HG03575 (cell line): ENCODE measurements at regions not wholly inside any gene's neighbourhood (a gene's known extent, or its start where the extent isn't known, plus 50 kb on each side); places are given as distances from the start of the nearest gene placed in this dataset.
A peak's percentile ranks its signal among the peaks of the same experiment; 100 is the strongest.

Experiments
- ATAC-seq: cut with Tn5 transposase; IDR thresholded peaks from one replicate; pipeline ENCODE4 v1.9.1; 2021; ENCODE audit not compliant: unreplicated experiment, insufficient number of reproducible peaks, low FRiP score; ENCODE audit errors: extremely low read depth

DNA sequence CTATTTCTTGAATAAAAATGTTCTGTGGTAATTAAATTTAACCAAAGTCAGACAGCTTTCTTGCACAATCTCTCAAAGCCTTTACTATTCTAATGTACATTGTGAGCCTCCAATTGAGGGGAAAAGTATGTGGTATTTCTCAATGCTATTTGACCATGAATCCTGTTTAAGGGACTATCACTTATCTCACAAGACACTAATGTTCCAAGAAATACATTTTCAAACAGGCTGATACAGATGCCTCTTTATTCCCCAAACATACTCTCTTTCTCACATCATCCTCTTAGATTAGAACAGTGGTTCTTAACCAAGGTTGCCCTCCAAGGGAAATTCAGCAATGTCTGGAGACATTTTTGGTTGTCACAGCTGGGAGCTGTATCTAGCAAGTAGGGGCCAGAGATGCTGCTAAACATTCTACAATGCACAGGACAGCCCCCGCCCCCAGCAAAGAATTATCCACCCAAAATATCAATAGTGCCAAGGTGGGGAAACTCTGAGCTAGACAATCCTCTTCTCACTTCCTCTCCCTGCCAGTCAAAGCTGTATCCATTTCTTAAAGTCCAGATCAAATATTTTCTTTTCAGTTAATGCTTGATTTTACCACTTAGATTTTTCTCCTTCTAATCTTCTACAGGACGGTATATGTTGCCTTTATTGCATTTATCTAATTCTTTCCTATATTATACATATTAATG, 129.2 kb upstream of the TRIM2 start:
- no peak for ATAC-seq

- ATAC-seq, result no peak
These were observed 128.3 kb upstream of the TRIM2 start for GRCh38 chr4:153075836-153076518.

DNA sequence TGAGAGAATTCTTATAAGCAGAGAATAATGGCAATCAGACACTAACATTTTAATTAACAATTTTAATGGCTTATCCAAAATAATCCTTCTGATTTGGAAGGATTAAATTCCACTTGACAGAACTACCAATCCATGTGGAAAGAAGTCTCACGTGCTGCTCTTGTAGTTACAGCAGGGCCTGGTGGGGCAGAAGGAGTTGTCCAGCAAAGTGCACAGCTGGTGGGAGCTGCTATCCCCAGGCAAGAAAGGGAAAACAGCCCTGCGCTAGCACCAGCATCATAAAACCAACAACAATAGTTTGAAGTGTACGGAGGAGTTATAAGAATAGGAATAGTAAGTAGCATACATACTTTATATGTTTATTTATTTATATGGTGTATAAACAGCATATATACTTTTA, 127.4 kb upstream of the TRIM2 start:
- ATAC-seq, result no peak

DNA sequence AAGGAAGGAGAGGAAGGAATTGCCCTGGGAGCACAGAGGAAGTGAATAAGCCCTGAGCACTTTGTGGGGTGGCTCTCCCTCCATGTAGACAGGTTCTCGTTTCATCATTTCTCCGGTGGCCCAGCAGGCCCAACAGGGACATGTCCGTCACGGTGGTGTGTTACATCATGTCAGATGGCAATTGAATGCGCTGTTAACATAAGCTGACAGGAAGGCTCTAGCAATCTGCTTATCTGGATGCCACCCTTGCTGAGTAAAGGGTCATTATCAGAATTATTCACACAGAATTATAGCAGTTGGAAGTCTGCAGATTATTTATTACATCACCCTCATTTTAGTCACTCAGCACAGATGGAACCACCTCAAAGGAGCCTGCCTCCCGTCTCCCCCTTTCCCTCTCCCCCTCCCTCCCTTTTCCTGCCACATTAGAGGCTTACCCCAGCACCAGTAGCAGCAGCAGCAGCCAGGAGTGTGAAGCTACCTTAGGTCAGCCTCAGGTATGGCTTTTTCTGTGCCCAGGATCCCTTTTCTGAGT, 124.3 kb upstream of the TRIM2 start:
- no peak for ATAC-seq

- no peak for ATAC-seq
These were observed 123.2 kb upstream of the TRIM2 start for GRCh38 chr4:153081006-153081580.

GRCh38 chr4:153081693-153082092, 122.5 kb upstream of the TRIM2 start:
- ATAC-seq, result no peak

DNA sequence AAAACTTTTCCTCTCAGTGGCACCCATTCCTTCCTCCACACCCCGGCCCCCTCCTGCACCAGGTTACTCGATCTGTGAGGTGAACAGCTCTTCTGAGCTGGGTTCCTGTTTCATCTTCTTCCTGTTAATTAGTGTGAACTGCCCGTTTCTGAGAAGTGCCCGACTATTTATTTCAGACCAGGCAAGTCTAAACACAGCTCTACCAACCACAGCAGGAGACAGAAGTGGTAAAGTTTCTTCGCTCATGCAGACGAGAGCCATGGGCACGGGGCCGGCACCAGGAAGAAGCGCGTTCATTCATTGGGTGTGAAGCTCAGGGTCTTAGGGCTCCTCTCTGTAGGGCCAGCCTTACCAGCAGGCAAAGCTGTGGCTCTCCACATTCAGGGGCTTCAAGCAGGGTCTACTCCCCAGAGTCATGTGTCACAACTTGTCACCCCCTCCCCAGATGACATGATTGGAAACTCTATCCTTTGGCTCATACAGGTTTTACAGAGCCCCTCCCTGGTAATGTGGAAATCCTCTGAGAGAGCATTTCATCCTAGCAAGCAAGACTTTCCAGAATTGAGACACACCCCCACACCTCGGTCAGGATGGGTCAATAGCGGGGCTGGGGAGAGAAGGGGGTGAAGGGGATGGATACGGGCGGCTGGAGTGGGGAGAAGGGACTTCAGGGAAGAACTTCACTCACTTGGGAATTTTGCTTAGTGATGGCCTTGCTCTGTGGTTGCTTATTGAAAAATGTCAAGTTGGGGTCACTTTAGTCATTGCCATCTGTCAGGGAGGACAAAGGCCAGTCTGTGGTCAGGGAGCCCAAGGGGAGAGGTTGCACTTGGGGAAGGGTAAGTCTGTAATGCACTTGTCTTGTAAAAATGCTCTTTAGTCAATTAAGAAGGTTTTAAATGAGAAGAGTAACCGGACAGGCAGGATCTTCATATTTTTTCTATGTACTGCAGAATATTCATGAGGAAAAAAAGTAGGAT, 121.6 kb upstream of the TRIM2 start:
- no peak for ATAC-seq

- peak; percentile 79 for ATAC-seq
These were observed 120.7 kb upstream of the TRIM2 start for GRCh38 chr4:153083447-153083947.

DNA sequence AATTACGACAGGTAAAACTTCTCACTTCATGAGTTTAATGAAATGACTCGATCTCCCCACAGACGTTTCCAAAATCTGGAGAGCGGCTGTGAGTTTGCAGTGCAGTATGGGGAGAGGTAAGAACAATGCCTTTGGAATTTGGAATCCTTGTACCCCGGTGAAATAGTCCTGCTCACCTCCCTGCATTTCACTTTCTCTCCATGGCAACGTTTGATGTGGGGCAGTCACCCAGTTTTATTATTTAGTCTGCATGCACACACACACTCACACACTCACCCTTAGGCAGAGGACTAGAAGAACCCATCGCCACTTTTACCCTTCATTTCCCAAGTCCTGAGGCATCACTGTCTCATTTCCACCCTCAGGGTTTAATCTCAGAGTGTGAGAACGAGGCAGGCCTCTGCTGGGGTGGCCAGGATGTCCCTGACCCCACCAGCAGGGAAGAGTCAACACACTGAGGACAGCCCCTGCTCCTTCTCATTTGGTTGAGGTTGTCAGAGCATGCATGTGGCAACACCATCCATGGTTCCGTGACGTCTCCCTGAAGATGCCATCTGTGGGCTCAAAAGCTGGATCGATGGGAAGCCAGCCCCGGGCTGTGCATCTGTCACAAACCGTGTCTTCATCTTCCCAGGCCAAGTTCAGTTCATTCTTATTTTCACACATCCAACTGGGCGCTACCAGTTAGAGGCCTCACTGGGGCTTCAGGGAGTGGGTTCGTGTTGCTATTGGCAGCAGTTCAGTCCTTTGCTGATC, 119.8 kb upstream of the TRIM2 start:
- no peak for ATAC-seq

DNA sequence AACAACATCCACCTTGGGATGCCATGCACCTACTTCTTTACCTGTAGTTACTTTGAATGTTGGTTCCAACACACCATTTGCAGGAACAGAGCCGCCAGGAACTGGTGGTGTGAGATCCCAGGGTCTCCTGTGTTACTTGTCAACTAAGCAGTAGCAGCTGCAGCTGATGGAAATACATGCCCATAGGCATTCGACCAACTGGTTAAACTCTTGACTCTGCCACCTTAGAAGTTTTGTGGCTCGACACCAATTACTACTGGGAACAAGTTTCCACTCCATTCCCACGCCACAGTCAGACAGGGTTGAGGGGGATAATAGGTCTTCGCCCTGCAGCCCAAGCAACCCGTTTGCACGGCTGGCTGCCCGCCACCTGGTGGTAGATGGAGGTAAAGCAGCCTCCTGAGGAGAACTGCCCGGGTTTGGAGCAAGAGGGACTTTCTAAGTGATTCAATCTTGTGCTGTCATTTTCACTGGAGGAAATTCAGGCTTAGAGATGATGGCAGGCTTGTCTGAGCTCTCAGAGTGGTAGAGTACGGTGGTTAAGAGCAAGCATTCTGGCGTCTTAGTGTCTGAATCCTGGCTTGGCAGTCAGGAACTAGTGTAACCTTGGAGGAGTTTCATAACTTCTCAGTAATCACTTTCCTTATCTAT, 119.1 kb upstream of the TRIM2 start:
- no peak for ATAC-seq

DNA sequence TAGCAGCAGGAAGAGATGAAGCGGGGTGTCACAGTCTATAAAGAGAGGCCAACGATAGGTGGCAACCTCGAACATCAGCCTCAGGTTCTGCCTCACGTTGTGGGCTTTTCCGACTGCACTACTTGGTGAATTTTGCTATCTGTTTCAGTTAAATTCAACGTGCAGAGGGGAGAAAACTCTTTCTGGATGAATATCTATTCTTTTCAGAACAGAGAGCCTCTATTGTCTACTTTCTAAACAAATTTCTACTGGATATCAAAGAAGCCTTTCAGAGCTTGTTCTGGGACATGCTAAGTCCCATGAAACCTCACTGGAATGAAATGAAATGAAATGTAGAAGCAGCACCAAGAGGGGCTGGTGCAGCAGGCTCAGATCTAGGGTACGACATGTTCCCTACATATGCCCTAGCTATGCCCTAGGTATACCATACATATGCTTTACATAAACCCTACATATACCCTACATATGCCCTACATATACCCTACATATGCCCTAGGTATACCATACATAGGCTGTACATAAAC, 116.5 kb upstream of the TRIM2 start:
- ATAC-seq, result no peak

DNA sequence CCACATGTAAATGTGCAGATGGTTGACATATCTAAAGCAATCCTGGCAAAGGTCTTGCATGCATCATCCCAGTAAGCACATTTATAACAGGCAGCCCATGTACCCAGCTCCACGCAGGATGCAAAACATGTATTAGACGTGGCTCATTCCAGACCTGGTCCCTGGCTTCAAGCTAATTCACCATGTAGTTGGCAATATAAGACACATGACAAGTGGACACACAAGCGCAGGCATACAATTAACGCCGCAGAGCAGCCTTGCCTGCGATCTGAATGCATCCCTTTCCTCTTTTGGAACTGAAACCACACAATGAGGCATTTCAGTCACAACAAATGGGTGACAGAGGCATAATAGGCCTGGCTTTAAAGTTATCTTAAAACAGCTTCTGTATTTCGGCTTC, 114.5 kb upstream of the TRIM2 start:
- ATAC-seq, result no peak

DNA sequence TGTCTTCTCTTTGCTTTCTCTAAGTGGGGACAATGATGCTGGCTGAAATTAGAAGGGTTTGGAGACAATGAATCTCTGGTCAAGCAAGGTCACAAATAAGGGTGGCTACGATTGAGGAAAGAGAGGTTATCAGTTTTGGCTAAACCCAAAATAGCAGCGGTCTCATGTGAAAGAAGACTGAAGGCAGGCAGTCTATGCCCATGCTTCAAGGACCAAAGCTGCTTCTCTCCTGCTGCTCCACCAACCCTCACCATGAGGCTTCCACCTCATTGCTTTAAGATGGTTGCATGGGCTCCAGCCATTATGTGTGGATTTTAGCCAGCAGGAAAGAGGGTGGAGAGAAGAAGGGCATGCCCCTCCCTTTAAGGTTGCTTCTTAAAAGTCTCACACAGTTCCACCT, 114.1 kb upstream of the TRIM2 start:
- no peak for ATAC-seq

DNA sequence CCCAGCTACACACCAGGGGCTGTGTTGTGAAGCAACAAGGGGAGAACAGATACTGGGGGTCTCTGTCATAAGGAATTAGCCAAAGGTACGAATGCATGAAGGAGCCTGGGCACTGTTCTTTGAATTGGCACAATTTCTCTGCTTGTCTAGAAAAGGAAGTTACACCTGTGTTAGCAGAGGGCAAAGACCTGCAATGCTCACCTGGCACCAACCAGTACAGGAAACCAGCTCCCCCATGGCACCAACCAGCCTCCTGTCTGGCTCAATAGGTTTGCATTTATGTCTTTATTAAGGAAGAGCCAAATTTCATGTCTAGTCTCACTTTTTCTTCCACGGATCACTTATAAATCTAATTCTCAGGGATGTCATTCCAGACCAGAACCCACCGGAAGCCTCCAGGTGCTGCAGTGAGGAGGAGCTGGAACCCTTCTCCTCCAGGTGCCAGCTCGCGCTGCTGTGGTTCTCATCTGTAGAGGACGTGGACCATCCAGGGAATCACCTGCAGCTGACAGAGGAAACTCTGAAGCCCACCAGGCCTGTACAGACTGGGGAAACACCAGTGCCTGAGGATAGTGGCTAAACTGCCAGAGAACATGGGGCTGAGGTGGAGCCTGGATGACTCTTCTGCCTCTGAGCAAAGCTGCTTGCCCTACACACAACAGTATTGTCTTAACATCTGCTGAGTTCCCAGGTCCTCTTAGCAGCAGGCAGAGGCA, 113.4 kb upstream of the TRIM2 start:
- ATAC-seq, result no peak

GRCh38 chr4:153093396-153093795, 110.8 kb upstream of the TRIM2 start:
- ATAC-seq, result no peak

DNA sequence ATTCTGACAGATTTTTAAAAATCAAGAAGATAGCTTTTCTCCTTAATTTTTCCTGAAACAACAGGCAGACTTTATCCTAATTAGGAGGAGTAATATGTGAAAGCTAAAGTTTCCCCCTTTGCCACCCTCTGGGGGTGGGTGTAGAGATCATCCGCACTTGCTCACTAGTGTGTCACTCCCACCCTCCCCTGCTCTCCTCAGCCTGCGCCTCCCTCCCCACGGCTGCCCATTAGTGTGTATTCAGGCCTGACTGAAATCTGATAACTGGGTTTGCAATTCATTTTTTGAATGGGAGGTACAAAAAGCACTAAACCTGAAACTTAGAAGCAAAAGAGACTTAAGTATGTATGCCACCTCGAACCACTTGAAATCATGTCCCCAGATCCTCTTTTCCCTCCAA, 110.4 kb upstream of the TRIM2 start:
- no peak for ATAC-seq

DNA sequence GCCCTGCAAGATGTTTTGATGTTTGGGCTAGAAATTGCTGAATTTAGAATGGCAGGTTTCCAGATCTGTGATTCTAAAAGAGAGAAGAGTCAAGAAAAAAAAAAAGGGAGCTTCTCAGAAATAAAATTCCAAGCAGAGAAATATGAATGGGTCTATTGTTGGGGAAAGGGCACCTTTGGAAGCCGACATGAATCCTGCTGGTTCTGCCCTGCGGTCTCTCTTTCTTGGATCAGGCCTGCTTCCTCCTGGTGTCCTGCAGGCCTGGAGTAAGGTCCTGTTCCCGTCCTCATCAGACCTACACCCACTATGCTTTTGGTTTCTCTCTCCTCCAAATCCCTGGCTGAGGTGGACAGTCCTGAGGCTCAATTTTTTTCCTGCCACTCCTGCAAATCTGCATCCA, 109.8 kb upstream of the TRIM2 start:
- no peak for ATAC-seq
